HepG2 (cell line): ENCODE measurements at regions not wholly inside any gene's neighbourhood (a gene's known extent, or its start where the extent isn't known, plus 50 kb on each side); places are given as distances from the start of the nearest gene placed in this dataset.
A peak's percentile ranks its signal among the peaks of the same experiment; 100 is the strongest.

Experiments
- ATAC-seq: fragments of 200-7000 bp; cut with Tn5 transposase; 3 replicates; pipeline ENCODE4 v1.9.1; 2020; ENCODE audit warnings: mild to moderate bottlenecking, moderate library complexity
- BruUV-seq: library from RNA; stranded (reverse); fragments of 400-500 nt; replicated peaks from 2 replicates; lab custom pipeline; 2021; lab: Mats Ljungman, UMichigan
- CTCF ChIA-PET: fragments of 300-600 bp; formaldehyde crosslinking; extraction: SDS; loops from one replicate; lab custom pipeline; 2021; ENCODE audit warnings: low total read pairs, inconsistent platforms, low intra/inter-chr PET ratio; lab: Yijun Ruan, JAX
- POLR2A ChIA-PET: fragments of 350-600 bp; sonication (Branson Sonifier 250); formaldehyde crosslinking; loops from one replicate; lab custom pipeline; 2020; ENCODE audit warnings: antibody characterized with exemption, inconsistent platforms; lab: Yijun Ruan, JAX
- DNase-seq: peaks from one replicate; pipeline ENCODE4 v3.0.0-alpha.2; 2015; ENCODE audit warnings: low spot score
- FAIRE-seq: peaks from 3 replicates; lab custom pipeline; 2011; peaks lifted over from hg19 to GRCh38; lab: Jason Lieb, UNC
- H2AFZ ChIP-seq: one replicate; pipeline ENCODE4 v1.6.1; 2011; ENCODE audit warnings: low read length, inconsistent platforms
- H3K27ac ChIP-seq: fragments of 300-600 bp; 3 replicates; pipeline ENCODE4 v1.8.0; 2011; ENCODE audit warnings: mixed run types, mild to moderate bottlenecking, mixed read lengths, low read length, inconsistent platforms; ENCODE audit not compliant: insufficient read depth; ENCODE audit errors: extremely low read length
- H3K27me3 ChIP-seq, 2 experiments: fragments of 200-600 bp in 1 of 2; 2 replicates in 1 of 2; 3 replicates in 1 of 2; pipeline versions ENCODE4 v1.6.0 to v1.8.0; 2011; ENCODE audit warnings: low read length in 2 of 2, mild to moderate bottlenecking in 2 of 2, moderate library complexity in 2 of 2, inconsistent platforms in 1 of 2; ENCODE audit not compliant: insufficient read depth in 2 of 2, control insufficient read depth in 1 of 2
- H3K36me3 ChIP-seq, 2 experiments: fragments of 200-600 bp in 1 of 2; replicated peaks in 1 of 2; 2 replicates in 1 of 2; 3 replicates in 1 of 2; pipeline versions ENCODE4 v1.5.1 to v1.8.0; 2011; ENCODE audit warnings: low read length in 2 of 2, inconsistent platforms in 1 of 2; ENCODE audit not compliant: insufficient read depth in 2 of 2, control insufficient read depth in 1 of 2
- H3K4me1 ChIP-seq: 2 replicates; pipeline ENCODE4 v1.5.1; 2012; ENCODE audit warnings: low read length, inconsistent platforms; ENCODE audit not compliant: insufficient read depth
- H3K4me2 ChIP-seq: 2 replicates; pipeline ENCODE4 v1.6.0; 2011; ENCODE audit warnings: low read depth, low read length, inconsistent platforms
- H3K4me3 ChIP-seq, 3 experiments: fragments of 200-600 bp in 1 of 3; sonication (generic), shearing (Covaris generic) in 1 of 3; replicated peaks in 1 of 3; 2 replicates each; pipeline ENCODE4 v1.5.1; 2011 to 2016; ENCODE audit warnings: low read length in 3 of 3, inconsistent platforms in 2 of 3, low read depth in 2 of 3, mild to moderate bottlenecking in 2 of 3, control low read depth in 1 of 3, mixed read lengths in 1 of 3; ENCODE audit not compliant: insufficient read depth in 1 of 3
- H3K79me2 ChIP-seq: one replicate; pipeline ENCODE4 v1.6.1; 2011; ENCODE audit warnings: low read length, inconsistent platforms; ENCODE audit not compliant: insufficient read depth
- H3K9ac ChIP-seq: 2 replicates; pipeline ENCODE4 v1.6.0; 2011; ENCODE audit warnings: mild to moderate bottlenecking, low read depth, low read length, inconsistent platforms; ENCODE audit not compliant: insufficient read depth
- H3K9me3 ChIP-seq: 2 replicates; pipeline ENCODE4 v1.5.1; 2012; ENCODE audit warnings: mild to moderate bottlenecking, low read length
- H4K20me1 ChIP-seq: 2 replicates; pipeline ENCODE4 v1.6.0; 2011; ENCODE audit warnings: inconsistent platforms, mild to moderate bottlenecking, low read length, moderate library complexity; ENCODE audit not compliant: insufficient read depth
- PBX2 ChIP-seq: IDR thresholded peaks from 2 replicates; pipeline ENCODE4 v1.6.1; 2016; ENCODE audit warnings: control low read depth
- PHF20 ChIP-seq: sonication (generic); formaldehyde crosslinking; IDR thresholded peaks from 2 replicates; pipeline ENCODE4 v1.5.0; 2020; ENCODE audit warnings: mild to moderate bottlenecking, missing genetic modification reagents
- PRDM15 ChIP-seq: sonication (generic); formaldehyde crosslinking; IDR thresholded peaks from 2 replicates; pipeline ENCODE4 v1.4.0; 2020; ENCODE audit warnings: missing genetic modification reagents
- ZNF33A ChIP-seq: sonication (generic); formaldehyde crosslinking; IDR thresholded peaks from 2 replicates; pipeline ENCODE4 v1.5.1; 2020; ENCODE audit warnings: missing genetic modification reagents, mild to moderate bottlenecking, moderate library complexity, borderline replicate concordance
- WGBS: methylation state at CpG from one replicate; pipeline ENCODE4 v1.1.6; 2017; ENCODE audit warnings: low lambda C conversion rate; 5-methylcytosine and 5-hydroxymethylcytosine counted together
- in situ Hi-C: cut with HindIII; loops from 2 replicates; pipeline ENCODE4 v1.10.0; 2017; ENCODE audit warnings: low pct_unique_long_range_greater_than_20kb; ENCODE audit not compliant: extremely low pct_ligation_motif_present
- intact Hi-C: fragments of 100-400 bp; cut with micrococcal nuclease; formaldehyde crosslinking; loops from one replicate; pipeline ENCODE4 v1.10.0; 2022; ENCODE audit not compliant: unreplicated experiment

- TF ChIP-seq PBX2 (CRISPR knock-in tag): peak; percentile 76
These were observed 64.7 kb downstream of the GPR6 start (continued) for GRCh38 chr6:110042670-110043296.

- H3K27me3 ChIP-seq: peaks cover 0 to 4% of the 10 kb centered on the region in 2 experiments; a peak in 1 of 5 replicates
- no peak overlapping the region for H3K4me3 ChIP-seq
- DNase-seq: no peak
- H2AFZ ChIP-seq: no peak overlapping the region
- no peaks in the 10 kb centered on the region for H3K9me3 ChIP-seq
- BruUV-seq: no TSS peak
- no peaks in the 10 kb centered on the region for H3K79me2 ChIP-seq
- CTCF ChIA-PET: interaction anchor here (1.6 kb wide), 1 partner anchor 338 kb away, joined by 5 read pairs; no protein-coding TSS in a partner anchor
- H3K36me3 ChIP-seq: no peaks in the 10 kb centered on the region
- no peak overlapping the region for H3K27ac ChIP-seq
- no peak for TF ChIP-seq ZNF33A
- TF ChIP-seq PHF20 (CRISPR knock-in tag): no peak
- TF ChIP-seq, all 625 proteins: peak for 0
- POLR2A ChIA-PET: no interaction called here
- WGBS: 14% methylated on average over 6 of the region's 6 CpGs
- Histone ChIP-seq H3K4me2 (peak overlapping the region; percentile 54), H3K9ac (no peak overlapping the region), H3K4me1 (peaks cover 26% of the 10 kb centered on the region), H4K20me1 (no peaks in the 10 kb centered on the region)
- in situ Hi-C loops: loop anchor here (10.0 kb wide), 2 partner anchors 149 to 351 kb away; no protein-coding TSS in a partner anchor
- intact Hi-C loops: no loop called here
- no peak for ATAC-seq
- FAIRE-seq: no peak
These were observed 65.4 kb downstream of the GPR6 start for GRCh38 chr6:110043366-110043994.

- Histone ChIP-seq H2AFZ (no peak overlapping the region), H3K4me2 (no peak overlapping the region), H3K4me3 (no peak overlapping the region), H3K79me2 (no peaks in the 10 kb centered on the region), H3K27me3 (peaks cover 0 to 4% of the 10 kb centered on the region in 2 experiments; a peak in 1 of 5 replicates), H3K4me1 (peaks cover 19% of the 10 kb centered on the region), H4K20me1 (no peaks in the 10 kb centered on the region), H3K27ac (no peak overlapping the region), H3K9ac (no peak overlapping the region), H3K36me3 (no peaks in the 10 kb centered on the region), H3K9me3 (no peaks in the 10 kb centered on the region)
- no peak for DNase-seq
- POLR2A ChIA-PET: no interaction called here
- ATAC-seq: no peak
- in situ Hi-C loops: loop anchor here (10.0 kb wide), 2 partner anchors 149 to 351 kb away; no protein-coding TSS in a partner anchor
- CTCF ChIA-PET: no interaction called here
- FAIRE-seq: no peak
- no TSS peak for BruUV-seq
- intact Hi-C loops: no loop called here
- 41% methylated on average over 6 of the region's 6 CpGs for WGBS
- TF ChIP-seq PRDM15 (CRISPR knock-in tag): no peak
These were observed 66.0 kb downstream of the GPR6 start for GRCh38 chr6:110044096-110044495.
